HG03558 (cell line): ENCODE measurements at regions not wholly inside any gene's neighbourhood (a gene's known extent, or its start where the extent isn't known, plus 50 kb on each side); places are given as distances from the start of the nearest gene placed in this dataset.
A peak's percentile ranks its signal among the peaks of the same experiment; 100 is the strongest.
"Not testable (repeated sequence)": the region's sequence is repeated elsewhere in the genome, so short reads cannot be mapped to it uniquely, and the experiment has no call there.

Source experiments
- ATAC-seq: cut with Tn5 transposase; IDR thresholded peaks from one replicate; pipeline ENCODE4 v1.9.1; 2021; ENCODE audit warnings: moderate number of reproducible peaks; ENCODE audit not compliant: unreplicated experiment; ENCODE audit errors: extremely low read depth

DNA sequence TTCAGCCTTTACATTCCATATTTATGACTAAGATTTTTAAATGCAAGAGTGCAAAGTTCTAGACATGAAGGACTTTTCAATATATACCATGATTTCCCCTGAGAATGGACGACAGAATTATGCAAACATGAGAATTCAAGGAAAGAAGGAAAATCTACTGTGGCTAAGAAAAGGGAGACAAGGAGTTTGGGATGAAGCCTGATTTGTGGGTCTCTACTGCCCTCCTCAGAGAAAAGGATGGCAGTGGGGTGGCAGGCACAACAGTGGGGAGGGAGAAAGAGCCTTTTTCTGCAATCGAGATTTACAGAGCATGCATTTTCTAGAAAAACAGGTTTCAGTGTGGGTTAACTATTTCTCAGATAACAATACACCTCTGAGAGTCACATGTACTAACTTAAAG lies 466.9 kb upstream of the NRSN1 start:
- ATAC-seq: no peak

DNA sequence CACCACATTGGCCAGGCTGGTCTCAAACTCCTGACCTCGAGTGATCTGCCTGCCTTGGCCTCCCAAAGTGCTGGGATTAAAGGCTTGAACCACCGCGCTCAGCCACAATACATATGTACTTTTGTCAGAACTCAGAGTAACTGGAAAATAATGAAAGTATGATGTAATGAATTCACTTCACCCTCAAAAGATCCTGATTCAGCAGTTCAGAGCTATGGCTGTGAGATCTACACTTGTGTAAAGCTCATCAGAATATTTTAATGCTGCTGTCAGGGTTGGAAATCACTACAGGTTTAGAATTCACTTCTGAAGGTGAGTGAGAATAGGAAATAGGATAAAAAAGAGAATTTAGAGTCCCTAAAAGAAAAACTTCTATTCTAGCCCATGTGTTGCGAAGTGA lies 464.5 kb upstream of the NRSN1 start:
- no peak for ATAC-seq

DNA sequence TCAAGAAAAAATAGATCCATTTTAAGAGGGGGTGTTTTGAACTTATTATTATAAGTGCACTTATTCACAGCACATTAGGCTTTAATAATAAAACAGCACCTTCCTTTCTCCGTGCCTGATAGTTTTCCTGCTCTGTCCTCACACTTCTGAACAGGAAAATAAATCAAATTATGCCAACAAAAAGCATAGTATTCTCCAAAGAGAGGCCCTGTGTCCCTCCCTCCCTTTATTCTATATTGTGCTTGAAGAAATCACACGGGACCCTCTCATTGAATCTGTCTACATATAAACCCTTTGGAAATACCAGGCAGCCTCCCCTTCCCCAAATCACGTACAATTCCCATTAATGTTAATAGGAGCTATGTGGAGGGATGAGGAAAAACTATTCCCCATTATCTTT lies 462.9 kb upstream of the NRSN1 start:
- no peak for ATAC-seq

DNA sequence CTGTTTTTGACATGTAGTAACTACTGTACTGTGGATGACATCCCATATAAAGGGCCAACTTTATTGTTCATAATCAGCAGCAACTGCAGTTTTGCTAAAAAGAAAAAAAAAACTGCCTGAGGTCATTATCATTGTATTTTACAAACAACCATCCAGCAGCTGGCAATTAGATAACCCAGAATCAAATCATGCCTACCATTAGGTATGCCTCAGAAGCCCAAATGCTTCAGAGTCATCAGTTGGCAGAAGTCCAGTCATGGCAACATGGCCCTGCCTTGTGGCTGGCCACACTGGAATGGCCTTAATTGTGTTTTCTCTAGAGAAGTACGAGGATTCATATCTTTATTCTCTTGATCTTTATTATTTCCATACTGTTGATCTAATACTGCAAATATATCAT lies 462.4 kb upstream of the NRSN1 start:
- ATAC-seq: no peak

DNA sequence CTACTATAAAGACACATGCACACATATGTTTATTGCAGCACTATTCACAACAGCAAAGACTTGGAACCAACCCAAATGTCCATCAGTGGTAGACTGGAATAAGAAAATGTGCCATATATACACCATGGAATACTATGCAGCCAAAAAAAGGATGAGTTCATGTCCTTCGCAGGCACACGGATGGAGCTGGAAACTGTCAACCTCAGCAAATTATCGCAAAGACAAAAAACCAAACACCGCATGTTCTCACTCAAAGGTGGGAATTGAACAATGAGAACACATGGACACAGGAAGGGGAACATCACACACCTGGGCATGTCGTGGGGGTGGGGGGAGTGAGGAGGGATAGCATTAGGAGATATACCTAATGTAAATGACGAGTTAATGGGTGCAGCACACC lies 460.1 kb upstream of the NRSN1 start:
- not testable (repeated sequence) for ATAC-seq

DNA sequence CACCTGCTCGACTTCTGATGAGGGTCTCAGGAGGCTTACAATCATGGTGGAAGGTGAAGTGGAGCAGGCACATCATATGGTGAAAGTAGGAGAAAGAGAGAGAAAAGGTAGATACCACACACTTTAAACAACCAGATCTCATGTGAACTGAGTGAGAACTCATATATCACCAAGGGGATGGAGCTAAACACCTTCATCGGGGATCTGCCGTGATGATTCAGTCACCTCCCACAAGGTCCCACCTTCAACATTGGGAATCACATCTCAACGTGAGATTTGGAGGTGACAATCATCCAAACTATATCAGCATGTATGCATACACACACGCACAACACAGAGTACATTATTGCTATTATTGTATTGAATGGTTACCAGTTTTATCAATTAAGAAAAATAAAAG lies 453.3 kb upstream of the NRSN1 start:
- no peak for ATAC-seq

DNA sequence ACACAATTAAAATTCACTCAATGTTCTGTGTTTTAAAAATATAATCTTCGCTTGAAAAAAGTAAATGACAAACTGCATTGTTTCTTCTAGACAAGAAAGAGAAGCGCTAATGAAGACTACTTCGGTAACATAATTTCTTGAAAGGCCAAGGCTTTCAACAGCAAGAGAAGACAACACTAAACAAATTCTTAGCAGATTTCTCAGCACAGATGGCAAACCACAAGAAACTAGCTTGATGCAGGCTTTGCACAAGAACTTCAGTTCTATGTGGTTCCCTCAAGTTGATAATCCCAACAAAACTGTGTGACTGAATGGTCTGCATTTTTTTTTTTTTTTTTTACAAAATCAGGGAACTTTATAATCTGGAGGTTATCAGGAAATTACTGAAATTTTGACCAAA lies 447.4 kb upstream of the NRSN1 start:
- ATAC-seq: no peak

DNA sequence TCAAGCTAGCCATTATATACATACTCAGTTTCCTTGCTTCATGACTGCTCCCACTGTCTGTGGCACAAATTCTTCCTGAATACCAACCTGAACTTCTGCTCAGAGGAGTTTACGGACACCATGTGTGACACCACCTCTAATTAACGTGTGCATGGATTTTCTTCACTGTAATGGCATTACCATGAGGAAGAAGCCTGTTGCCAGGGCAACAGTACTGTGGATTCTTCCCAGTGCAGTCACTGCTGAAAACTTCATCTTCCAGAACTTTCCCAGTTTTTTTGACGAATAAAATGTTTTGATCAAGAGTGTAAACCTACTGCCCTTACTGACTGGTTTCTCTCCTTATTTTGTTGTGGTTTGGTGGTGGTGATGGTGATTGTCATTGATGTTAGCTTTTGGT lies 444.3 kb upstream of the NRSN1 start:
- ATAC-seq: no peak

DNA sequence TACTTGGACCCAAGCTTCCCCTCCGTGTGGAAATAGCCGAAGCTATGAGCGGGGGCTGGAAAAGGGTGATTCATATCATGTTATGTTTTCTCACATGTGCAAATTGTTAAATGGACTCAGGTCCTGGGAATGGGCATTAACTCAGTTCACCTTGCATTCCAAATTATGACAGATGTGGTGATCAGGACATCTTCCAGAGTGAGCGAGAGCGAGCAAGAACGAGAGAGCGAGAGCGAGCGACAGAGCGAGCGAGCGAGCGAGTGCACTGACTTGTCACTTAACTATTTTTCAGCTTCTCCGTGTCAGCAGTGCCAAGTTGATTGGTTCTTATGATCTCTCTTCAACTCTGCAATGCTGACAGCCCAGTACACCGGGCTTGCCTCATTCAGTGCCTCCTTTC lies 437.4 kb upstream of the NRSN1 start:
- ATAC-seq: no peak

DNA sequence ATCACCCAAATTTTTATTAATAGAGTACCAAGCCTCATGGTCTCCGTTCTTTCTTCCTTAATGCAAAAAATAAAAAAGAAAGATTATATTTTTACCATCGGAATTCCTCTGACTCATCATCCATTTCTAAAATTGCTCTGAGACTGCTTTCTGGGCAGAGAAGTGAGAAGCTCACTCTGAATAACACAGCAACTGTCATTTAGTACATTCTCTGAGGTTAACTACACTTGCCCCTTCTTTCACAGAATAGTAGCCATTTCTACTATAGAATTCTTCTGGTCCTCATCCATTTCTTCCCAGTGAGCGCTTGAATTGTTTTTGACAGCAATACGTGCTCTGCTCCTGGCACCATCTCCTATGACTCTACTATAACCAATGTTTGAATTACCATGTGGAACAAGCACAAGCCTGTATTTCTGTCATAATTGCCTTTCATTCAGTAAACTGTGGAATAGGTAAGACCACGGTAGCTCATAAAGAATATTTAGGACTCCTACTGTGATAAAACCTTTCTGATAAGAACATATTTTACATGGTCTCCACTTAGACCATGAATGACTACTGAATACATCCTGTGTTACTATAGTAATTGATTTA lies 435.5 kb upstream of the NRSN1 start:
- no peak for ATAC-seq

DNA sequence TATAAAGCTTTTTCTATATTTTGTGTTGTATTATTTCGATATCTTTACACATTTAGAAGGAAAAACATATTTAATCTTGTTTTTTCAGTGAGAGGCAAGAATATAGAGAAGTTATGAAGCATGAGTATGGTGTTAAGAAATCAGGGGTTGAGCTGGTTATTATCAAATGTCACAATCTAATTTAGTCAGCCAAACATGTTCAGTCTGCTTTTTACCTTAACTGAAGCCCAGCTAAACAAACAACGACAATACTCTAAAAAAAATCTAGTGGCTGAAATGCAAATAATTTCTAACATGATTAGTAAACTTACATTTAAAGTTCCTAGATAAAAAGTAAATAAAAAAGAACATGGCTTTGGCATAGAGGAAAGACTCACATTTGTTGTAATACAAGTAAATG lies 433.8 kb upstream of the NRSN1 start:
- no peak for ATAC-seq

DNA sequence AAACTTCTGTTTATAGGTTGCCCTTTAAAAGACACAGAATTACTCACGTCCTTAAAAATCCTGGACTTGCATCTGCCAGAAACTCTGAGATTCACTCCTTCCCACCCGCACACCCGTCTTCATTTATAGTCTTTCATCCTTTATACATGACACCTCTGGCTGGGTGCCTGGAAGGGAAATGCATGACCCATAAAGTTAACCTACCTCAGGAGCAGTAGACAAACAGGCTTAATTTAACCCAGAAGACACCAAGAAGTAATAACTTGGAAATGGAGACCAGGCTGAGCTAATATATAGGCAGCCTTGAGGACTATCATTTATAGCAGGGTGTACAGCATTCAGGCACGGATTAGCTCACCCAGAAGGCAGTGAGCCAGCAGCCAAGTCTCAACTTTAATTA lies 429.0 kb upstream of the NRSN1 start:
- ATAC-seq: no peak

DNA sequence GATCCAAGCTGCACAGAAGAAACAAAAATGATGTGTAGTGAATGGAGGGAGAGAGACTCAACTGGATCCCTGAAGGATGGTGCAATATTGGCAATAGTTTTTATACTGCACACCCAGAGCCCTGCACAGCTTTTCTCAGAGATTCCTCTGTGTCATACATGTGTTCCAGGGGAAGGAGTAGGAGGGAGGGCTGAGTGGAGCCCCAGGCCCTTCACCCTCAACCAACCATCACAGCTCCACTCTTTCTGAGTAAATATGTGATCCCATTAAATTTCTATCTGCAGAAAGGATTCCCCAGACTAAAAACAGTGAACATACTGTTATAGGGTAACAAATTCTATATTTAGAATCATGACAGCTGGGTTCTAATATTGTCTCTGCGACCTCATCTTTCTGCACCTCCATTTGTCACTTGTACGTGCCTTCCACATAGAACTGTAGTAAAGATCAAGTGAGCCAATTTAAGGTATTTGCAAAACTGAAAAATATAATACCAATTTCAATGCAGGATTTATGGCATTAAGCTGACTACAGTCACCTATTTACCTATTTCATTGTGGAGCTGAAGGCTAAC lies 421.4 kb upstream of the NRSN1 start:
- ATAC-seq: no peak

DNA sequence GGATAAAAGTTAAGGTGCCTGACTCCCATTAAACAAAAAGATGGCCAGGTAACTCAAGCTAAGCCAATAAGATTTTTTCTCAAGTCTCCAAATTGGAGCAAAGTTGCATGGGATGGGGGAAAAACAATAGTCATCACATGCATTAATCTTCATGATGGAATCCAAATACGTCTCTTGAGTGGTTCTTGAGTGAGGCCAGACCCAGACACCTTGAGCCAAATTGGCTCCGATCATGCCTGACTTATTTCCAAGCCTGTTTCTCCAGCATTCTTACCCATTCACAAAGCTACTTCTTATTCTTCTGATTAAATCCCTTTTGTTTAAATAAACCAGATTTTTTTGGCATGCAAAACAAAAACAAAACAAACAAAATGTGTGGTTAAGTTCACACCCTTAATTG lies 420.3 kb upstream of the NRSN1 start:
- no peak for ATAC-seq

DNA sequence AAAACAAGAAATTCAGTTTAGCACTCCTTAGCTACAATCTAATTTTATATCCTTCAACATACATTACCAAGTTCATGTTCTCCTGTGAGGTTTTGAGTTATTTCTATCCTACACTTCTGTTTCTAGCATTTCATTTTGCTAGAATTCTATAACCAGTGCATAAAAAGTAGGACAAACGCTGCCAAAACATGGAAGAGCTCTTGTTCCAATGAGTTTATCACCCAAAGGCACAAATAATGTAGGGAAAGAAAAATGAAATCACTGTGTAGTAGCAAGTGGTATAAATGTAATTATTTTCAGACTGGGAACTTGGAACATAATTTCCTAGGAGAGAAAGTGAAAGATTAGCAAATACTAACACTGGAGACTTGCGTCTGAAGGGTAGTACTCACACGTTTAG lies 413.3 kb upstream of the NRSN1 start:
- no peak for ATAC-seq

DNA sequence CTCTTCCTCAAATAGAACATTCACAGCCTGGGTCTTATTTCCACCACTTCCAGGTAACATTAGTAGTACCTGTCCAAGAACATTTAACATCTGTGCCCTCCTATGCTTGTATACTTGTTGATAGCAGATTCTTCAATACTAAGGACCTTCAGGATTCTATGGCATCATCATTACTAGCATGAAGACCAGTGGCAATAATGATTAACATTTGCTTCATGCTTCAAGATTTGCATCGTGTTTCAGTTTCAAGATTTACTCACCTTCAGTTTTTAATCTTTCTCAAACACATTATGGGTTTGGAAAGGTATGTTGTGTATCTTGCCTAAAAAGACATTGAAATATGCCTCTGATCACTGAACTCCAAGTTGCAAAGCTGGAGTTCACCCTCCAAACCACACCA lies 412.8 kb upstream of the NRSN1 start:
- peak; percentile 77 for ATAC-seq

DNA sequence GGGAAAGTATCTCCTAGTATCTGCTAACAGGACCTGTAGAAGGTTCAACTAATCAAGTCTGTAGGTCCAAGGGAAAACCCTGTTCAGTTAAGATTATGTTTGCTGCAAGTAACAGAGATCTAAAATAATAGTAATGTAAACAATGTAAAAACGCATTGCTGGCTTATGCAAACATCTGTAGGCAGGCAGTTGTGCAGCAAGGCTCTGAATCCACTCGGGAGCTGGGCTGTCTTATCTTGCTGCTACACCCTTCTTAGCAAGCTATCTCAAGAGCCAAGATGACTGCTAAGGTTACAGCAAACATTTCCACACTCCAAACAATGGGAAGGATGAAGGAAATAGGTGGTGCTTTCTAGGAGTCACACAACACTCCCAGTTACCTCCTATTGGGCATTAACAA lies 397.3 kb upstream of the NRSN1 start:
- ATAC-seq: no peak

DNA sequence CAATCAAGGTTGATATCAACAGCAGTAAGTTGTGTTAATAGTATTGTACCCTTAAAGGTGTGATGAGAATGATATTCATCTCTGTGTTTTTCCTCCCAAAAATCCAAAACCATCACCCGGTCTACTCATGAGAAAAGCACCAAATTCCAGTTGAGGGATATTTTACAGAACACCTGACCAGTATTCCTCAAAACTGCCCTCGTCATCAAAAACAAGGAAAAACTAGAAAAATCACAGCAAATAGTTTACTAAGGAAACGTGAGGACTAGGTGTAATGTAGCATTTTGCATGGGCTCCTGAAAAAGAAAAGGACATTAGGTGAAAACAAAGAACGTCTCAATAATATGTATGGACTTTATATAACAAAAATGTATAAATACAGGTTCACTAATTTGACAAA lies 394.4 kb upstream of the NRSN1 start:
- ATAC-seq: no peak

DNA sequence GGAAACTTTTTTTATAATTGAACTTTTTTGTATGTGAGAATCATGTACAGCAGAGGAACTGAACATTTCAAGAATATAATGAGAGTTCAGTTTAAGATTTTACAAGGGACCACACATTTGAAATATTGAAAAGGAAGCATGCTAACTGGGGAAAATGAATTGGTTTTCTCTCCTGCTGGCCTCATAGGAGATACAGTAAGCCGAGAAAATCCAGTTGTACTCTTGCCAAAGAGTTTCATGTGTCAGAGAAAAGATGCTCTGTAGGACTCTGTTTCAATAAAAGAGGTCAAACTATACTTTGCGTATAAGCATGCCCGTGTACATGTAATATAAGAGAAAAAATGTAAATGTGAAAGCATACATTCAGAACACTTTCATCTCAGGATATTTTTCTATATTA lies 393.5 kb upstream of the NRSN1 start:
- ATAC-seq: no peak

DNA sequence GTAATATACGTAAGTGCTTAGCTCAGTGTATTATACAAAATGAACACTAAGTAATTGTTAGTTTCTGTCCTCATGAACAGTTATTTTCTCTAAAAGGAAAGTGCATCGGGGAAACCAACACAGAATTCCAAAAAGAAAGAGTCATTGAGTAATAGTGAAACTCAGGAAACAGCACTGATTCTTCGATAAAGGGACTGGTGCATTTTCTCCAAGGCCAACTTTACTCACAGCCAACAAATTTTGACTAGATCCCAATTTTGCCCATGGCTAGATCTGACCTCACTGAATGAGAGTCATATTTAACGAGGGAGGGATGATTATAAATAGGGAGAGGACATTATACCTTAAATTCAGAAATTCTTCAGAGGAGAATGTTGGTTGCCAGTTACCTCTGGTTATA lies 390.9 kb upstream of the NRSN1 start:
- ATAC-seq: no peak

DNA sequence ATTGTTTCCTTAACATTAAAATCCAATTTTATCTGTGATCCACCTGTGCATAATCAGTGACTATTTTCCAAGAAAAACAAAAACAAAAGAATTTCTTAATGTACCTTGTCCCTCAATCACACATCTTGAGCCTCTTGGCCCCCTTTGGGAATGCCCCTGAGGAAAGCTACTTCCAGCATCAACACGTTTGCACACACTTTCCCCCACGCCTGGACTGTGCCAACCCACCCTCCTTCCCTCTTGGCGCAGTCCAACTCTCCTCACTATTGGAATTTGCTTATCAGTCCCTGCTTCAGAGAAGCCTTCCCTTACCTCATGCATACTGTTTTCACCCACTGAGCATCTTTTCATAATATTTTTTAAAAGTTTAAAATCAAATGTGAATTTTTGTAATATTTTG lies 389.4 kb upstream of the NRSN1 start:
- no peak for ATAC-seq

DNA sequence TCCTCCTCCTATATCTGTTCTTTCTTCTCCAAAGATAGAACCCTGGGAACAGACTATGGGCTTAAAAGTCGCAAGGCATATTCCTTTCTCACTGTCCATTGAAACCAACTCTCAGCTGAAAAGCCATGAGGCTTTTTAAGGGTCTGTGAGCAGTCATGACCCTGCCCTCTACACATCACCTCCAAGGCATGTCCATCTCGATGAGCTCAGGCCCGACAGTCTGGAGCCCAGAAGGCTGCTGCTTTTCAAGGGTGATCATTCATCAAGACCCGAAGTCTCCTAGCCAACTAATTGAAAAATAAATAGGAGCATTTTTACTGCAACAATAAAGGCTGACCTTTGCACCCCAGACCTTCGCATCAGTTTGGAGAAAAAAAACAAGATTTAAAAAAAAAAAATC lies 378.8 kb upstream of the NRSN1 start:
- ATAC-seq: no peak

DNA sequence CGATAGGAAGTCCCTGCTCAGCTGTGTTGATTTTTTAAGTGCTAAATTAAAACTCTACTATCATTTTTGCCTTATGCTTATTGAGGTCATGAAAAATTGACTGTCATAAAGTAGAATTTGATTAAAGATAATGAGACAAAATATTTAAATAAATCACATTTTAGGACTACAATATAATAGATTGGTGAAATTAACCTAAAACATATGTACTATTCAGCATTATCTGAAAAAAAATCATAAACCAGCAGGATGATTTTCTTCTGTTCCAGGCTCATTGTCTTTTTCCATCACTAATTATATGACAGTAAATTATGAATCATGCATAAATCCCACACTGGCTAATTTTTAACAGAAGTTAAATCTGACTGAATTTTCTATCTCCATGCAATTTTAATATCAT lies 373.6 kb upstream of the NRSN1 start:
- no peak for ATAC-seq
